OCI-LY3 (cell line): ENCODE measurements at regions not wholly inside any gene's neighbourhood (a gene's known extent, or its start where the extent isn't known, plus 50 kb on each side); places are given as distances from the start of the nearest gene placed in this dataset.

Source experiments
- CTCF ChIP-seq: fragments of 200-600, 300-600 bp; sonication (generic); IDR thresholded peaks from 2 replicates; pipeline ENCODE4 v1.5.1; 2014; ENCODE audit warnings: antibody characterized with exemption, low read length, low read depth
- EZH2phosphoT487 ChIP-seq: fragments of 200-600 bp; shearing (Covaris generic); IDR thresholded peaks from 2 replicates; pipeline ENCODE4 v1.6.1; 2018; ENCODE audit warnings: antibody characterized with exemption, mixed run types, low read depth

- TF ChIP-seq CTCF (no peak), EZH2phosphoT487 (no peak)
These were observed 1358.2 kb upstream of the TMEM132C start for GRCh38 chr12:126908765-126909142.
